Neural progenitor cell (in vitro differentiated cells): ENCODE measurements at regions not wholly inside any gene's neighbourhood (a gene's known extent, or its start where the extent isn't known, plus 50 kb on each side); places are given as distances from the start of the nearest gene placed in this dataset.

Source experiments
- DNase-seq: peaks from one replicate; pipeline ENCODE4 v3.0.0-alpha.2; 2016; ENCODE audit warnings: low spot score
- H2AFZ ChIP-seq: fragments of 200-600 bp; sonication (generic); replicated peaks from 2 replicates; pipeline ENCODE4 v1.6.1; 2016; ENCODE audit warnings: antibody characterized with exemption
- H3F3A ChIP-seq: fragments of 200-600 bp; sonication (generic); 2 replicates; pipeline ENCODE4 v1.6.1; 2016; ENCODE audit warnings: antibody characterized with exemption, low read depth
- H3K27ac ChIP-seq: fragments of 200-600 bp; sonication (generic); 2 replicates; pipeline ENCODE4 v1.5.1; 2016; ENCODE audit warnings: mild to moderate bottlenecking
- H3K27me3 ChIP-seq: fragments of 200-600 bp; sonication (generic); 2 replicates; pipeline ENCODE4 v1.6.1; 2016; ENCODE audit warnings: mild to moderate bottlenecking, moderate library complexity
- H3K36me3 ChIP-seq: fragments of 200-600 bp; sonication (generic); 2 replicates; pipeline ENCODE4 v1.5.1; 2016
- H3K4me1 ChIP-seq: fragments of 200-600 bp; sonication (generic); 2 replicates; pipeline ENCODE4 v1.6.1; 2016; ENCODE audit warnings: mixed run types
- H3K4me2 ChIP-seq: fragments of 200-600 bp; sonication (generic); 2 replicates; pipeline ENCODE4 v1.6.1; 2016
- H3K4me3 ChIP-seq: fragments of 200-600 bp; sonication (generic); 2 replicates; pipeline ENCODE4 v1.5.1; 2016
- H3K79me2 ChIP-seq: fragments of 200-600 bp; sonication (generic); 2 replicates; pipeline ENCODE4 v1.6.1; 2016; ENCODE audit warnings: low read depth
- H3K9ac ChIP-seq: fragments of 200-600 bp; sonication (generic); 2 replicates; pipeline ENCODE4 v1.6.1; 2016
- H3K9me3 ChIP-seq: fragments of 200-600 bp; sonication (generic); 2 replicates; pipeline ENCODE4 v1.5.1; 2016; ENCODE audit warnings: low read depth
- H4K20me1 ChIP-seq: fragments of 200-600 bp; sonication (generic); 2 replicates; pipeline ENCODE4 v1.6.1; 2016; ENCODE audit warnings: low read depth
- H3K27ac Mint-ChIP-seq: 3 replicates; pipeline ENCODE4 v1.8.0; 2021; ENCODE audit warnings: mixed read lengths
- H3K27me3 Mint-ChIP-seq: 2 replicates; pipeline ENCODE4 v1.8.0; 2022; ENCODE audit warnings: low read depth, mild to moderate bottlenecking, inconsistent platforms, moderate library complexity, mixed read lengths; ENCODE audit not compliant: insufficient read depth
- H3K36me3 Mint-ChIP-seq: 3 replicates; pipeline ENCODE4 v1.8.0; 2021; ENCODE audit warnings: mixed read lengths
- H3K4me1 Mint-ChIP-seq: 3 replicates; pipeline ENCODE4 v1.8.0; 2021; ENCODE audit warnings: mixed read lengths
- H3K4me3 Mint-ChIP-seq: 3 replicates; pipeline ENCODE4 v1.8.0; 2021; ENCODE audit warnings: mild to moderate bottlenecking, moderate library complexity, mixed read lengths
- H3K9me3 Mint-ChIP-seq: 3 replicates; pipeline ENCODE4 v1.8.0; 2020; ENCODE audit warnings: mixed read lengths
- CTCF ChIP-seq: fragments of 200-600 bp; sonication (generic); IDR thresholded peaks from 2 replicates; pipeline ENCODE4 v1.5.1; 2017; ENCODE audit warnings: antibody characterized with exemption, mild to moderate bottlenecking
- EZH2 ChIP-seq: fragments of 200-600 bp; sonication (generic); IDR thresholded peaks from 2 replicates; pipeline ENCODE4 v1.6.1; 2017; ENCODE audit warnings: antibody characterized with exemption, mild to moderate bottlenecking, moderate library complexity
- EZH2phosphoT487 ChIP-seq: fragments of 200-600 bp; sonication (generic); IDR thresholded peaks from 2 replicates; pipeline ENCODE4 v1.6.1; 2017; ENCODE audit warnings: antibody characterized with exemption

- H3K27ac ChIP-seq = no peak overlapping the region
- H3K4me2 ChIP-seq = peak overlapping the region; percentile 26
- H3K9ac ChIP-seq = no peak overlapping the region
- H3K27me3 ChIP-seq = no peaks in the 10 kb centered on the region
- peak; percentile 54 for DNase-seq
- peaks cover 7% of the 10 kb centered on the region for H3F3A ChIP-seq
- H3K4me3 Mint-ChIP-seq = no peak overlapping the region
- H3K4me1 Mint-ChIP-seq = peaks cover 28% of the 10 kb centered on the region
- H3K4me3 ChIP-seq = no peak overlapping the region
- no peaks in the 10 kb centered on the region for H3K9me3 Mint-ChIP-seq
- H3K27me3 Mint-ChIP-seq = peaks cover 3% of the 10 kb centered on the region
- H3K36me3 ChIP-seq = no peaks in the 10 kb centered on the region
- TF ChIP-seq EZH2phosphoT487 = no peak
- H3K36me3 Mint-ChIP-seq = no peaks in the 10 kb centered on the region
- H3K27ac Mint-ChIP-seq = peak overlapping the region; percentile 23
- H3K79me2 ChIP-seq = no peaks in the 10 kb centered on the region
- H2AFZ ChIP-seq = peak overlapping the region; percentile 40
- H3K4me1 ChIP-seq = peaks cover 22% of the 10 kb centered on the region
- H3K9me3 ChIP-seq = no peaks in the 10 kb centered on the region
- no peaks in the 10 kb centered on the region for H4K20me1 ChIP-seq
Measured at GRCh38 chr2:64730551-64731262, 77.0 kb upstream of the SERTAD2 start.

- TF ChIP-seq EZH2 = no peak
- TF ChIP-seq CTCF = no peak
- TF ChIP-seq EZH2phosphoT487 = no peak
- H3K9ac ChIP-seq = no peak overlapping the region
- H3K79me2 ChIP-seq = no peaks in the 10 kb centered on the region
- no peaks in the 10 kb centered on the region for H3K9me3 ChIP-seq
- no peak overlapping the region for H3K4me3 ChIP-seq
- H3K4me2 ChIP-seq = no peak overlapping the region
- no peak for DNase-seq
- no peaks in the 10 kb centered on the region for H4K20me1 ChIP-seq
- H3K27ac ChIP-seq = no peak overlapping the region
- Mint-ChIP-seq H3K4me1 (peaks cover 28% of the 10 kb centered on the region), H3K9me3 (no peaks in the 10 kb centered on the region), H3K27ac (peak overlapping the region; percentile 18), H3K4me3 (no peak overlapping the region), H3K36me3 (no peaks in the 10 kb centered on the region), H3K27me3 (peaks cover 3% of the 10 kb centered on the region)
- H3K4me1 ChIP-seq = peaks cover 22% of the 10 kb centered on the region
- no peaks in the 10 kb centered on the region for H3K36me3 ChIP-seq
- no peak overlapping the region for H2AFZ ChIP-seq
- H3K27me3 ChIP-seq = no peaks in the 10 kb centered on the region
- peaks cover 7% of the 10 kb centered on the region for H3F3A ChIP-seq
Measured at GRCh38 chr2:64731263-64731643, 77.5 kb upstream of the SERTAD2 start.

- Histone ChIP-seq H3K4me2 (no peak overlapping the region), H2AFZ (no peak overlapping the region), H3K27me3 (no peaks in the 10 kb centered on the region), H3K4me1 (peaks cover 22% of the 10 kb centered on the region), H3K27ac (no peak overlapping the region), H3F3A (peaks cover 7% of the 10 kb centered on the region), H3K9ac (no peak overlapping the region), H3K9me3 (no peaks in the 10 kb centered on the region), H3K79me2 (no peaks in the 10 kb centered on the region), H4K20me1 (no peaks in the 10 kb centered on the region), H3K4me3 (no peak overlapping the region), H3K36me3 (no peaks in the 10 kb centered on the region)
- no peak for DNase-seq
- no peaks in the 10 kb centered on the region for H3K9me3 Mint-ChIP-seq
- peaks cover 28% of the 10 kb centered on the region for H3K4me1 Mint-ChIP-seq
- H3K36me3 Mint-ChIP-seq = no peaks in the 10 kb centered on the region
- peaks cover 3% of the 10 kb centered on the region for H3K27me3 Mint-ChIP-seq
- peak overlapping the region; percentile 18 for H3K27ac Mint-ChIP-seq
- no peak for TF ChIP-seq EZH2
- TF ChIP-seq EZH2phosphoT487 = no peak
- no peak for TF ChIP-seq CTCF
- H3K4me3 Mint-ChIP-seq = no peak overlapping the region
Measured at GRCh38 chr2:64731746-64732145, 78.0 kb upstream of the SERTAD2 start.

GRCh38 chr2:64732146-64732545 is 78.4 kb upstream of the SERTAD2 start:
- H3K4me2 ChIP-seq = no peak overlapping the region
- TF ChIP-seq EZH2phosphoT487 (no peak), CTCF (no peak), EZH2 (no peak)
- H3K4me3 Mint-ChIP-seq = no peak overlapping the region
- H3K4me1 ChIP-seq = peaks cover 22% of the 10 kb centered on the region
- H2AFZ ChIP-seq = no peak overlapping the region
- H3K79me2 ChIP-seq = no peaks in the 10 kb centered on the region
- no peaks in the 10 kb centered on the region for H3K9me3 ChIP-seq
- H4K20me1 ChIP-seq = no peaks in the 10 kb centered on the region
- H3K27ac Mint-ChIP-seq = no peak overlapping the region
- no peak overlapping the region for H3K27ac ChIP-seq
- no peaks in the 10 kb centered on the region for H3K36me3 Mint-ChIP-seq
- DNase-seq = no peak
- no peaks in the 10 kb centered on the region for H3K27me3 ChIP-seq
- H3K36me3 ChIP-seq = no peaks in the 10 kb centered on the region
- H3K9me3 Mint-ChIP-seq = no peaks in the 10 kb centered on the region
- no peak overlapping the region for H3K9ac ChIP-seq
- peaks cover 4% of the 10 kb centered on the region for H3K27me3 Mint-ChIP-seq
- H3K4me1 Mint-ChIP-seq = peaks cover 28% of the 10 kb centered on the region
- H3K4me3 ChIP-seq = no peak overlapping the region
- H3F3A ChIP-seq = peaks cover 7% of the 10 kb centered on the region
